ENCODE measurements at regions not wholly inside any gene's neighbourhood (a gene's known extent, or its start where the extent isn't known, plus 50 kb on each side); places are given as distances from the start of the nearest gene placed in this dataset.
"Not testable (repeated sequence)": the region's sequence is repeated elsewhere in the genome, so short reads cannot be mapped to it uniquely, and the experiment has no call there.

- not testable (repeated sequence) for FAIRE-seq
Measured at GRCh38 chr9:78719029-78719428, 422.1 kb downstream of the PSAT1 start.

More at GRCh38 chr9:78719029-78719428, 422.1 kb downstream of the PSAT1 start:
- CTCF ChIA-PET (ENCODE audit: partially characterized antibody); H3K27ac ChIP-seq (ENCODE audit: low read depth, low read length); H3K23me2 ChIP-seq (ENCODE audit: low read depth, low read length); H3K9ac ChIP-seq (replicated peaks in 1 of 4; ENCODE audit: extremely low read depth in 1 of 4, low read depth in 3 of 4, low read length in 3 of 4); POLR2A ChIA-PET (ENCODE audit: partially characterized antibody); H2BK120ac ChIP-seq (replicated peaks; ENCODE audit: low read depth, low read length); H3K14ac ChIP-seq (ENCODE audit: insufficient read length); H3K4ac ChIP-seq (replicated peaks; ENCODE audit: insufficient read length, low read depth, low read length); H2BK20ac ChIP-seq (ENCODE audit: low read length); H3K79me2 ChIP-seq (ENCODE audit: control insufficient read depth in 1 of 2, insufficient read depth in 2 of 2, low read length in 2 of 2); H2BK5ac ChIP-seq (ENCODE audit: low read depth, low read length); H3K27me3 ChIP-seq (replicated peaks in 1 of 4; ENCODE audit: control insufficient read depth in 3 of 4, extremely low read depth in 1 of 4, insufficient read depth in 3 of 4, low read length in 3 of 4); H2BK12ac ChIP-seq (ENCODE audit: low read depth, low read length); DNase-seq (ENCODE audit: low read depth in 1 of 2, low spot score in 2 of 2); H3K9me3 ChIP-seq (ENCODE audit: insufficient read depth in 2 of 2, low read depth in 1 of 2, low read length in 1 of 2); H3K4me1 ChIP-seq (replicated peaks in 1 of 4; ENCODE audit: control insufficient read depth in 3 of 4, insufficient read depth in 4 of 4, low read length in 3 of 4); H4K8ac ChIP-seq (ENCODE audit: extremely low read depth, insufficient read depth, low read length); H3K36me3 ChIP-seq (ENCODE audit: control insufficient read depth in 2 of 4, insufficient read depth in 4 of 4, low read length in 3 of 4); H4K91ac ChIP-seq (replicated peaks; ENCODE audit: insufficient read length, low read length); H4K5ac ChIP-seq (ENCODE audit: insufficient read length, low read depth, low read length); H3K18ac ChIP-seq (ENCODE audit: extremely low read depth, low read length); H3K4me3 ChIP-seq (ENCODE audit: extremely low read depth in 1 of 4, insufficient read depth in 2 of 4, low read depth in 3 of 4, low read length in 4 of 4); H3K56ac ChIP-seq (replicated peaks; ENCODE audit: insufficient read length, low read depth, low read length); H2AFZ ChIP-seq (ENCODE audit: low read length); H3K23ac ChIP-seq (ENCODE audit: insufficient read length); H3K4me2 ChIP-seq (ENCODE audit: insufficient read depth in 1 of 2, low read depth in 2 of 2, low read length in 2 of 2); H4K20me1 ChIP-seq (replicated peaks in 1 of 2; ENCODE audit: control insufficient read depth in 1 of 2, insufficient read depth in 2 of 2, low read length in 2 of 2); H2AK5ac ChIP-seq (ENCODE audit: low read depth, low read length); H3K79me1 ChIP-seq (ENCODE audit: low read depth, low read length); H2BK15ac ChIP-seq (ENCODE audit: low read length): not testable (repeated sequence)
- 98% methylated on average over 4 of the region's 4 CpGs; no CpG with 5 or more reads in 1 of the 2 experiments for WGBS, 2 experiments (ENCODE audit: extremely low coverage in 1 of 2, insufficient coverage in 1 of 2, insufficient read length in 1 of 2, insufficient replicate concordance in 2 of 2, low coverage in 1 of 2, low lambda C conversion rate in 2 of 2, missing lambda C conversion rate in 1 of 2)
